Hepatocyte (in vitro differentiated cells): ENCODE measurements at regions not wholly inside any gene's neighbourhood (a gene's known extent, or its start where the extent isn't known, plus 50 kb on each side); places are given as distances from the start of the nearest gene placed in this dataset.

Source experiments
- DNase-seq: peaks from one replicate; pipeline ENCODE4 v3.0.0-alpha.2; 2016; ENCODE audit warnings: low spot score
- H2AFZ ChIP-seq: fragments of 200-600 bp; sonication (generic); 2 replicates; pipeline ENCODE4 v1.6.0; 2016; ENCODE audit warnings: antibody characterized with exemption, mild to moderate bottlenecking
- H3K27ac ChIP-seq: fragments of 200-600 bp; sonication (generic); 2 replicates; pipeline ENCODE4 v1.5.1; 2016; ENCODE audit warnings: mild to moderate bottlenecking
- H3K27me3 ChIP-seq: fragments of 200-600 bp; sonication (generic); 2 replicates; pipeline ENCODE4 v1.6.1; 2016
- H3K36me3 ChIP-seq: fragments of 200-600 bp; sonication (generic); replicated peaks from 2 replicates; pipeline ENCODE4 v1.5.1; 2016; ENCODE audit warnings: low read depth; ENCODE audit not compliant: insufficient read depth
- H3K4me1 ChIP-seq: fragments of 200-600 bp; sonication (generic); 2 replicates; pipeline ENCODE4 v1.5.1; 2016; ENCODE audit warnings: mild to moderate bottlenecking, moderate library complexity; ENCODE audit not compliant: insufficient read depth
- H3K4me2 ChIP-seq: fragments of 200-600 bp; sonication (generic); 2 replicates; pipeline ENCODE4 v1.6.0; 2016
- H3K4me3 ChIP-seq: fragments of 200-600 bp; sonication (generic); 2 replicates; pipeline ENCODE4 v1.5.1; 2016; ENCODE audit warnings: mild to moderate bottlenecking
- H3K79me2 ChIP-seq: fragments of 200-600 bp; sonication (generic); 2 replicates; pipeline ENCODE4 v1.6.0; 2017; ENCODE audit warnings: mild to moderate bottlenecking
- H3K9me2 ChIP-seq: fragments of 200-600 bp; sonication (generic); replicated peaks from 2 replicates; pipeline ENCODE4 v1.6.0; 2017; ENCODE audit warnings: mild to moderate bottlenecking; ENCODE audit not compliant: insufficient read depth
- H3K9me3 ChIP-seq: fragments of 200-600 bp; sonication (generic); 2 replicates; pipeline ENCODE4 v1.5.1; 2016; ENCODE audit warnings: low read depth, mild to moderate bottlenecking
- H4K20me1 ChIP-seq: fragments of 200-600 bp; sonication (generic); 2 replicates; pipeline ENCODE4 v1.6.0; 2016; ENCODE audit warnings: mild to moderate bottlenecking; ENCODE audit not compliant: insufficient read depth, poor library complexity, severe bottlenecking
- CTCF ChIP-seq: fragments of 200-600 bp; sonication (generic); IDR thresholded peaks from 2 replicates; pipeline ENCODE4 v1.5.1; 2016; ENCODE audit warnings: antibody characterized with exemption, mild to moderate bottlenecking; ENCODE audit not compliant: poor library complexity
- EZH2 ChIP-seq: fragments of 200-600 bp; sonication (generic); IDR thresholded peaks from 2 replicates; pipeline ENCODE4 v1.6.1; 2016; ENCODE audit warnings: antibody characterized with exemption, mild to moderate bottlenecking, borderline replicate concordance
- EZH2phosphoT487 ChIP-seq: fragments of 200-600 bp; sonication (generic); IDR thresholded peaks from one replicate; pipeline ENCODE4 v1.6.1; 2018; ENCODE audit warnings: antibody characterized with exemption, mild to moderate bottlenecking, low read depth, moderate library complexity; ENCODE audit not compliant: unreplicated experiment, severe bottlenecking
- WGBS: methylation state at CpG from one replicate; pipeline ENCODE4 v1.1.6; 2016; ENCODE audit warnings: low lambda C conversion rate; ENCODE audit errors: missing lambda C conversion rate; 5-methylcytosine and 5-hydroxymethylcytosine counted together

- DNase-seq: no peak
- Histone ChIP-seq H3K79me2 (no peaks in the 10 kb centered on the region), H3K36me3 (no peaks in the 10 kb centered on the region), H3K4me3 (no peak overlapping the region), H3K9me3 (no peaks in the 10 kb centered on the region), H3K9me2 (no peaks in the 10 kb centered on the region), H3K4me1 (peaks cover 1% of the 10 kb centered on the region), H3K27me3 (no peaks in the 10 kb centered on the region), H4K20me1 (no peaks in the 10 kb centered on the region), H3K4me2 (no peak overlapping the region), H3K27ac (no peak overlapping the region), H2AFZ (no peak overlapping the region)
- TF ChIP-seq EZH2 (no peak), EZH2phosphoT487 (no peak), CTCF (no peak)
- 80% methylated on average over 3 of the region's 3 CpGs for WGBS
Measured at GRCh38 chr15:45799508-45799907, 164.7 kb downstream of the SQOR start.

DNA sequence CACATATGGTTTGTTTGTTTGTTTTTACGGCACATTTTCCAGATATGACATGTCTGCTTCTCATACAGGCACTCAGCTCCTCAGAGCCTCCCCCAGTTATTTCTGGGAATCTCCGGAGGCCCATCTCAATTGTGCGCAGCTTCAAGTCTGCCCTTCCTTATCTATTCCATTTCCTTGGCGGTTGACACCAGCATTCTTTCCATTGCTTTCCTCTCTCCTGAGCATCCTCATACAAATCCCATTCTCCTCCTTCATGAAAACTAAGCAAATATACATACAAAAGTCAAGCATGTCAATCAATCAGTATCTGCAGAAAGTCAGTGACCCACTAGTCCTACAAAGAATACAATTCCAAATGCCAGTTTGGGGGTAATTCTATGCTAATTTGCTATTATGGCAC, 166.7 kb downstream of the SQOR start:
- no peak overlapping the region for H2AFZ ChIP-seq
- no peaks in the 10 kb centered on the region for H3K79me2 ChIP-seq
- H3K4me3 ChIP-seq: no peak overlapping the region
- no peaks in the 10 kb centered on the region for H3K4me1 ChIP-seq
- H4K20me1 ChIP-seq: no peaks in the 10 kb centered on the region
- no peaks in the 10 kb centered on the region for H3K9me2 ChIP-seq
- no peaks in the 10 kb centered on the region for H3K36me3 ChIP-seq
- no peaks in the 10 kb centered on the region for H3K9me3 ChIP-seq
- H3K27ac ChIP-seq: no peak overlapping the region
- H3K27me3 ChIP-seq: no peaks in the 10 kb centered on the region
- no peak for DNase-seq
- TF ChIP-seq EZH2phosphoT487 (no peak), CTCF (no peak), EZH2 (no peak)
- H3K4me2 ChIP-seq: no peak overlapping the region
- WGBS: 87% methylated on average over 4 of the region's 4 CpGs

DNA sequence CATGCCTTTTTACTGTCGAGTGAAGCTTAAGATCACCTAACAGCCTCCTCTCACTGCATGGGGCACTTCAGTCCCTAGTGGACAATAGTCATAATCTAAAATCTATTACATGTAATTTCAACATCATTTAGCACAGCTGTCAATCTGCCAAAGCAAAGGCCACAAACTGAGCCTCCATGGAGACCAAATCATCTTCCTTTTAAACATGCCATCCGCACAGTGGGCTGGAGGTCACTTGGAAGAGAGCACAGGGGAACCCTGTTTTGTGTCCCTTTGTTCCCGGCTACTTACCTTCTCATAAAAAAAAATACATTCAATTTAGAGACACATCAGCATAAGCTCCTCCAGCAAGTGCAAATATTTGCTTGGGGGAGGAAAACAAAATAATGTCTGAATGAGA, 167.3 kb downstream of the SQOR start:
- no peak overlapping the region for H3K4me3 ChIP-seq
- H3K4me2 ChIP-seq: no peak overlapping the region
- H4K20me1 ChIP-seq: no peaks in the 10 kb centered on the region
- H3K27ac ChIP-seq: no peak overlapping the region
- no peak for DNase-seq
- TF ChIP-seq EZH2: no peak
- TF ChIP-seq CTCF: no peak
- no peaks in the 10 kb centered on the region for H3K4me1 ChIP-seq
- 63% methylated on average over 3 of the region's 3 CpGs for WGBS
- no peaks in the 10 kb centered on the region for H3K9me3 ChIP-seq
- no peaks in the 10 kb centered on the region for H3K36me3 ChIP-seq
- no peaks in the 10 kb centered on the region for H3K9me2 ChIP-seq
- H2AFZ ChIP-seq: no peak overlapping the region
- H3K27me3 ChIP-seq: no peaks in the 10 kb centered on the region
- no peaks in the 10 kb centered on the region for H3K79me2 ChIP-seq

DNA sequence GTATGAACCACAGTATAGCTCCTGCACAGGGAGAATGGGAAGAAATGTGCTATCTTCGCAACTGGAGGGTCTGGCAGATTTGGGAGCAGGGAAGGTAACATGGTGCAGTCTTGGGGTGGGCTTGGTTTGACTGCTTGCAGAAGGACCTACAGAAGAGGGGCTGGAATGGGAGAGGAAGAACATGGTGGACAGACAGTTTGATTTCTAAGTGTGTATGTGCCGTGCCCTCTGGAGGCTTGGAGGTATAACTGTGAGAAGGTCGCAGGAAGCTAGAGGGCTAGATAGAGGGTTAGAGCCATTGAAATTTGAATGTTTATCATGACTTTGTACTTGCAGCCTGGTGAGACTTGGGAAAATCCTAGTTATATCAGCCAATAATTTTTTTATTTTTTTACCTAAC, 169.2 kb downstream of the SQOR start:
- Histone ChIP-seq H4K20me1 (no peaks in the 10 kb centered on the region), H3K27me3 (no peaks in the 10 kb centered on the region), H3K4me1 (no peaks in the 10 kb centered on the region), H3K4me2 (no peak overlapping the region), H3K36me3 (no peaks in the 10 kb centered on the region), H3K4me3 (no peak overlapping the region), H2AFZ (no peak overlapping the region), H3K79me2 (no peaks in the 10 kb centered on the region), H3K27ac (no peak overlapping the region), H3K9me3 (no peaks in the 10 kb centered on the region), H3K9me2 (no peaks in the 10 kb centered on the region)
- TF ChIP-seq EZH2phosphoT487: no peak
- no peak for TF ChIP-seq EZH2
- no peak for TF ChIP-seq CTCF
- WGBS: 98% methylated on average over 3 of the region's 3 CpGs
- no peak for DNase-seq
